Upper lobe of left lung (tissue), 6 donors: ENCODE measurements at regions not wholly inside any gene's neighbourhood (a gene's known extent, or its start where the extent isn't known, plus 50 kb on each side); places are given as distances from the start of the nearest gene placed in this dataset.
A peak's percentile ranks its signal among the peaks of the same experiment; 100 is the strongest.

Source experiments
- ATAC-seq, 2 donors: fragments of 200-7000 bp; cut with Tn5 transposase; one replicate each; pipeline ENCODE4 v1.9.1; 2022; ENCODE audit warnings: mild to moderate bottlenecking in 2 of 2, moderate library complexity in 2 of 2; ENCODE audit not compliant: low FRiP score in 2 of 2
- DNase-seq, 2 donors: peaks; one replicate each; pipeline ENCODE4 v3.0.0-alpha.2; 2019 to 2020
- H3K27ac ChIP-seq, 4 donors: fragments of 200-600 bp; sonication (generic); one replicate each; pipeline ENCODE4 v1.5.1; 2016 to 2019
- H3K27me3 ChIP-seq, 4 donors: fragments of 200-600 bp; sonication (generic); one replicate each; pipeline ENCODE4 v1.5.1; 2017 to 2019
- H3K36me3 ChIP-seq, 4 donors: fragments of 200-600 bp; sonication (generic); one replicate each; pipeline ENCODE4 v1.5.1; 2016 to 2019
- H3K4me1 ChIP-seq, 4 donors: fragments of 200-600 bp; sonication (generic); one replicate each; pipeline ENCODE4 v1.5.1; 2018 to 2019
- H3K4me3 ChIP-seq, 4 donors: fragments of 200-600 bp; sonication (generic); one replicate each; pipeline ENCODE4 v1.5.1; 2017 to 2019; ENCODE audit warnings: mild to moderate bottlenecking in 2 of 4, moderate library complexity in 1 of 4
- H3K9me3 ChIP-seq, 4 donors: fragments of 200-600 bp; sonication (generic); one replicate each; pipeline ENCODE4 v1.5.1; 2018 to 2019
- EP300 ChIP-seq, 4 donors: sonication (generic); formaldehyde crosslinking; IDR thresholded peaks; one replicate each; pipeline ENCODE4 v1.5.1; 2017; ENCODE audit warnings: antibody characterized with exemption in 4 of 4, control low read depth in 2 of 4
- POLR2A ChIP-seq, 4 donors: fragments of 450-650 bp; IDR thresholded peaks; one replicate each; pipeline ENCODE4 v1.5.1; 2016 to 2017; ENCODE audit warnings: antibody characterized with exemption in 4 of 4, mild to moderate bottlenecking in 2 of 4
- POLR2AphosphoS5 ChIP-seq, 2 donors: sonication (generic); formaldehyde crosslinking; IDR thresholded peaks; one replicate each; pipeline ENCODE4 v1.5.1; 2017; ENCODE audit warnings: antibody characterized with exemption in 2 of 2
- WGBS, 2 donors: methylation state at CpG; one replicate each; pipeline ENCODE4 v1.1.5; 2017 to 2018; 5-methylcytosine and 5-hydroxymethylcytosine counted together
- TF ChIP-seq, protein P1 (sequence below), 6 experiments: fragments of 450-650 bp in 4 of 6; fragments of 200-600 bp in 2 of 6; sonication (generic) in 2 of 6; IDR thresholded peaks; one replicate each; pipeline ENCODE4 v1.5.1; 2016 to 2019; ENCODE audit warnings: antibody characterized with exemption in 6 of 6
- donor health status: DM: no; HTN: no; CAD: no; lungs with moderate emphysema.
- donor health status: DM: no; HTN: yes; CAD: no; lungs with severe emphysema.

DNA sequence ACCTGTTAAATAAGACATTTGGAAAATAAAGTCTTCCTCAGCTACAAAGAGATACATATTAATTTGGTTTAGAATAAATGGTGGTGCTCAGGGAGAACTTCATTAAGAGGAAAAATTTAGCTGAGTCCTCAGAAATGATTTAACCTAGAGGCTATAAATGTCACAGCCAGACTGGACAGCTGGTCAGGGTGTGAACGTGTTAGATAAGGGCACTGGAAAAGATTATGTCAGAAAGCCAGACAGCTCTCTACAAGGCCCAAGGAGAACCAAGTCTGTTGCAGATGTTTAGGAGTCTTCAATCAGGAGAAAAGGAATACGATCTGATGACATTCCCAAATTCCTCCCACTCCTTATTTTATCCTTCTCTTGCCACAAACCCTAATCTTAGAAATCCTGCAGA lies 265.2 kb downstream of the MAT2B start:
- DNase-seq (no peak), ATAC-seq (peak in 1 of 2 donors; percentile 28)
- Histone ChIP-seq H3K4me3 (no peak overlapping the region), H3K27me3 (no peaks in the 10 kb centered on the region), H3K4me1 (no peaks in the 10 kb centered on the region), H3K27ac (no peak overlapping the region), H3K9me3 (no peaks in the 10 kb centered on the region), H3K36me3 (no peaks in the 10 kb centered on the region)
- WGBS, 2 donors: 46 to 52% methylated on average over 2 of the region's 2 CpGs
- TF ChIP-seq POLR2A (IDR thresholded peaks at IDR 0.05): no peak
- TF ChIP-seq POLR2AphosphoS5 (IDR thresholded peaks at IDR 0.05): no peak
- TF ChIP-seq EP300 (IDR thresholded peaks at IDR 0.05): no peak
- TF ChIP-seq, protein P1, sequence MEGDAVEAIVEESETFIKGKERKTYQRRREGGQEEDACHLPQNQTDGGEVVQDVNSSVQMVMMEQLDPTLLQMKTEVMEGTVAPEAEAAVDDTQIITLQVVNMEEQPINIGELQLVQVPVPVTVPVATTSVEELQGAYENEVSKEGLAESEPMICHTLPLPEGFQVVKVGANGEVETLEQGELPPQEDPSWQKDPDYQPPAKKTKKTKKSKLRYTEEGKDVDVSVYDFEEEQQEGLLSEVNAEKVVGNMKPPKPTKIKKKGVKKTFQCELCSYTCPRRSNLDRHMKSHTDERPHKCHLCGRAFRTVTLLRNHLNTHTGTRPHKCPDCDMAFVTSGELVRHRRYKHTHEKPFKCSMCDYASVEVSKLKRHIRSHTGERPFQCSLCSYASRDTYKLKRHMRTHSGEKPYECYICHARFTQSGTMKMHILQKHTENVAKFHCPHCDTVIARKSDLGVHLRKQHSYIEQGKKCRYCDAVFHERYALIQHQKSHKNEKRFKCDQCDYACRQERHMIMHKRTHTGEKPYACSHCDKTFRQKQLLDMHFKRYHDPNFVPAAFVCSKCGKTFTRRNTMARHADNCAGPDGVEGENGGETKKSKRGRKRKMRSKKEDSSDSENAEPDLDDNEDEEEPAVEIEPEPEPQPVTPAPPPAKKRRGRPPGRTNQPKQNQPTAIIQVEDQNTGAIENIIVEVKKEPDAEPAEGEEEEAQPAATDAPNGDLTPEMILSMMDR (IDR thresholded peaks at IDR 0.05): no peak

- ATAC-seq (no peak), DNase-seq (no peak)
- Histone ChIP-seq H3K9me3 (no peaks in the 10 kb centered on the region), H3K27me3 (no peaks in the 10 kb centered on the region), H3K36me3 (no peaks in the 10 kb centered on the region), H3K4me1 (no peaks in the 10 kb centered on the region), H3K27ac (no peak overlapping the region), H3K4me3 (no peak overlapping the region)
- TF ChIP-seq, protein P1 (IDR thresholded peaks at IDR 0.05): no peak
- no peak for TF ChIP-seq POLR2AphosphoS5 (IDR thresholded peaks at IDR 0.05)
- TF ChIP-seq EP300 (IDR thresholded peaks at IDR 0.05): no peak
- no peak for TF ChIP-seq POLR2A (IDR thresholded peaks at IDR 0.05)
- 88 to 89% methylated on average over 1 of the region's 1 CpG for WGBS, 2 donors
These were observed 266.8 kb downstream of the MAT2B start for GRCh38 chr5:163772241-163772640.

- no peaks in the 10 kb centered on the region for H3K36me3 ChIP-seq
- TF ChIP-seq EP300 (IDR thresholded peaks at IDR 0.05) (no peak), POLR2A (IDR thresholded peaks at IDR 0.05) (no peak), POLR2AphosphoS5 (IDR thresholded peaks at IDR 0.05) (no peak)
- TF ChIP-seq, protein P1 (IDR thresholded peaks at IDR 0.05): no peak
- no peaks in the 10 kb centered on the region for H3K27me3 ChIP-seq
- H3K27ac ChIP-seq: no peak overlapping the region
- ATAC-seq (no peak), DNase-seq (no peak)
- no peak overlapping the region for H3K4me3 ChIP-seq
- no peaks in the 10 kb centered on the region for H3K4me1 ChIP-seq
- 79 to 90% methylated on average over 2 of the region's 2 CpGs for WGBS, 2 donors
- no peaks in the 10 kb centered on the region for H3K9me3 ChIP-seq
These were observed 267.2 kb downstream of the MAT2B start for GRCh38 chr5:163772644-163773043.

DNA sequence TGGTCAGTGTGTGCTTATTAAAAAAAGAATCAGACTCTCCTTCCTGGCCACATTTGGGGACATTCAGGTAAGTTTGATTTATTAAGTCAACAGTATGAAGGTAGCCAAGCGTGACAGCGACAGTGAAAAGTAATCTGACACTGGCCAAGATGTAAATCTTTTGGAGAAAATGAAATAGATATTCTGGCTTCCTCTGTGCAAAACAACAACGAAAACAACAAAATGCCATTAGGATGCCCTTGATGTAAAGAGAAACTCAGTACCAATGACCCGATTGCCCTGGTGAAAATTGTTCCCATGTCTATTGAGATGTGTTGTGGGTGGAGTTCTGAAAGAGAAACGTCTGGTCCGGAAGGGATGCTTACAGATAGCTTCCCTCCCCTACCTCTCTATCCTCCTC lies 267.8 kb downstream of the MAT2B start:
- 74 to 82% methylated on average over 6 of the region's 6 CpGs for WGBS, 2 donors
- Histone ChIP-seq H3K9me3 (no peaks in the 10 kb centered on the region), H3K4me3 (no peak overlapping the region), H3K36me3 (no peaks in the 10 kb centered on the region), H3K4me1 (no peaks in the 10 kb centered on the region), H3K27me3 (no peaks in the 10 kb centered on the region), H3K27ac (no peak overlapping the region)
- TF ChIP-seq POLR2A (IDR thresholded peaks at IDR 0.05): no peak
- no peak for TF ChIP-seq EP300 (IDR thresholded peaks at IDR 0.05)
- no peak for DNase-seq
- no peak for ATAC-seq

DNA sequence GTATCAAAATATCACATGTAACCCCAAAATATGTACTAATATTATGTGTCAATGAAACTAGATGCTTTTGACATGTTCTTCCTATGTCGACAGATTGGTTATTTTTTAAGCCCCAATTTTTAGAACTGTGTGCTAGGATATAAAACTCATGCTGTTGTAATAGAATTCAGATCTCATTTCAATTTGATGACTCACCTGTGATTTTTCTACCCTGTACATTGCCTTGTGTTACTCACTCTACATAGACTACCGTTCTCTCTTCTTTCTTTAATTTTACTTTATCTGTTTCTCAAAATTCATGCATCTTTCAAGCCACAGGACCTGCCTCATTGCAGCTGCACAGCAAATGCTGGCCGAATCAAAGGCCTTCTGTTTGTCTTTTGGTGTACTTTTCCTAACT lies 284.5 kb downstream of the MAT2B start:
- H3K9me3 ChIP-seq: no peaks in the 10 kb centered on the region
- no peaks in the 10 kb centered on the region for H3K4me1 ChIP-seq
- 73 to 76% methylated on average over 3 of the region's 3 CpGs for WGBS, 2 donors
- no peaks in the 10 kb centered on the region for H3K27me3 ChIP-seq
- H3K36me3 ChIP-seq: no peaks in the 10 kb centered on the region
- DNase-seq (no peak), ATAC-seq (no peak)
- no peak overlapping the region for H3K27ac ChIP-seq
- TF ChIP-seq EP300 (IDR thresholded peaks at IDR 0.05) (no peak), POLR2AphosphoS5 (IDR thresholded peaks at IDR 0.05) (no peak), POLR2A (IDR thresholded peaks at IDR 0.05) (no peak)
- TF ChIP-seq, protein P1 (IDR thresholded peaks at IDR 0.05): no peak
- no peak overlapping the region for H3K4me3 ChIP-seq
